Superior temporal gyrus (tissue), 1 donor: ENCODE measurements at regions not wholly inside any gene's neighbourhood (a gene's known extent, or its start where the extent isn't known, plus 50 kb on each side); places are given as distances from the start of the nearest gene placed in this dataset.
"Not testable (repeated sequence)": the region's sequence is repeated elsewhere in the genome, so short reads cannot be mapped to it uniquely, and the experiment has no call there.

Source experiments
- DNase-seq: peaks from one replicate; pipeline ENCODE4 v3.0.0-alpha.2; 2016; ENCODE audit errors: extremely low spot score

DNA sequence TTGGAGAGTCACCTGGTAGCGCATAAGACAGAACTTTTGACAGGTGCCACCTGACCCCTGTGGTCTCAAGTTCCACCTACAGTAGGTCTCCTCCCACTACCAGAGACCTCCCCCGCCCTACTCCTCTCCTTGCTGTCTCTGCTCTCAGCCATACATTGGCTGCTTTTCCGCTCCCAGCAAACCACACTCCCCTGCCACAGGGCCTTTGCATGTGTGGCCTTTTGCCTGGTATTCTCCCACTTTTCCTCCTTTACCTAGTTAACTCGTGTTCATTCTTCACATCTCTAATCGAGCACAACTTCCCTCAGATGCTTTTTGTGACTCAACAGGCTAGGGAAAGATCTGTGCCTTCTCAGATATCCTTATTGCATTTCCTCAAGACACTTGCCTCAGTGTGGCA, 218.3 kb upstream of the EEF2KMT start:
- no peak for DNase-seq

DNA sequence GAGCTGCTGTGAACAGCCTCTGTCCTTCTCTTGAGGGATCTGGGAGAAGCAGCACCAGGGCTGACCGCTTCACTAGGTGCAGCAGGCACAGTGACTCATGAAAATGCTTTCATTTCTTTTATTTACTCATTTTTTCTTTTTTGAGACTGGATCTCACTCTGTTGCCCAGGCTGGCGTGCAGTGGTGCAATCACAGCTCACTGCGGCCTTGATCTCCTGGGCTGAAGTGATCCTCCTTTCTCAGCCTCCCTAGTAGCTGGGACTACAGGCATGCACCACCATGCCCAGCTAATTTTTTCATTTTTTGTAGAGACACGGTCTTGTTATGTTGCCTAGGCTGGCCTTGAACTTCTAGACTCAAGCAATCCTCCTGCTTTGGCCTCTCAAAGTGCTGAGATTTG, 216.8 kb upstream of the EEF2KMT start:
- no peak for DNase-seq

GRCh38 chr16:5309946-5310611, 212.5 kb upstream of the EEF2KMT start:
- DNase-seq = no peak

DNA sequence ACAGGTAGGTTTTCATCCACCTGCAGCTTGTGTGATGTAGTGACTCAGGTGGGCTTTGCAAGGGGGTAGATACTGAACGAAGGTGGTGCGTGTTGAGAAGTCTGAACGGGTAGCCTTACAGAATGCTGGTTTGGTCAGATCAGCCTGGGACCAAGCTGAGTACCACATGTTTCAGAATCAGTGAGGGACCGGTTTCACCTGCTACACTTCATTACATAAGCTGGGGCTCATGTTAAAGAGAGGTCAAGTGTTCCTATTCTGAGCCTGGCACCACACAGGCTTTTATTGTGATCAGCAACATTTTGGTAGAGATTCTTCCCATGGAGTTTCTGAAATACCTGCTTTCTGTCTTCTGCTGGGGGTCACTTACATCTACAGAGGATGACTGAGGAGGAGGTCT, 207.4 kb upstream of the EEF2KMT start:
- no peak for DNase-seq

- DNase-seq = no peak
These were observed 204.9 kb upstream of the EEF2KMT start for GRCh38 chr16:5302372-5303114.

GRCh38 chr16:5298202-5298601, 200.6 kb upstream of the EEF2KMT start:
- no peak for DNase-seq

- DNase-seq = no peak
These were observed 198.6 kb upstream of the EEF2KMT start for GRCh38 chr16:5296176-5296575.

DNA sequence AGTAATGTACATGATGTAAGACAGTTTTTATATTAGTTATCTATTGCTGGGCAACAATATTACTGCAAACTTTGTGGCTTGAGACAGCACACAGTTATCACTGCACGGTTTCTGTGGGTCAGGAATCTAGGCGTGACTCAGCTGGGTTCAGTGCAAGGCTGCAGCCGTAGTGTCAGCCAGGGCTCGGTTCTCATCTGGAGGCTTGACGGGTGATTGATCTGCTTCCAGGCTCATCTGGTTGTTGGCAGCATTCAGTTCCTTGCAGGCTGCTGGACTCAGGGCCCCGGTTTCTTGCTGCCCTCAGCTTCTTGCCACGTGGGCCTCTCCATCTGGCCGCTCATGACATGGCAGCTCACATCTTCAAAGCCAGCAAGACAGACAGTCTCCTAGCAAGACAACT, 197.7 kb upstream of the EEF2KMT start:
- DNase-seq = not testable (repeated sequence)

DNA sequence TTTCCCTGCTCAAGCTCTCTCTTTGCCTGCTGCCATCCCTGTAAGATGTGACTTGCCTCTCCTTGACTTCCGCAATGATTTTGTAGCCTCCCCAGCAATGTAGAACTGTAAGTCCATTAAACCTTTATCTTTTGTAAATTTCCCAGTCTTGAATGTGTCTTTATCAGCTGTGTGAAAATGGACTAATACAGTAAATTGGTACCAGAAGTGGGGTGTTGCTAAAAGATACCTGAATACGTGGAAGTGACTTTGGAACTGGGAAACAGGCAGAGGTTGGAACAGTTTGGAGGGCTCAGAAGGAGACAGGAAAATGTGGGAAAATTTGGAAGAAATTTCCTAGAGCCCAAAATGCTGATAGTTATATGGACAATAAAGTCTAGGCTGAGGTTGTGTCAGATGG, 184.6 kb upstream of the EEF2KMT start:
- DNase-seq = not testable (repeated sequence)

- DNase-seq = no peak
These were observed 159.9 kb upstream of the EEF2KMT start for GRCh38 chr16:5257462-5257861.

GRCh38 chr16:5252791-5253190, 155.2 kb upstream of the EEF2KMT start:
- DNase-seq = peak; percentile 13

DNA sequence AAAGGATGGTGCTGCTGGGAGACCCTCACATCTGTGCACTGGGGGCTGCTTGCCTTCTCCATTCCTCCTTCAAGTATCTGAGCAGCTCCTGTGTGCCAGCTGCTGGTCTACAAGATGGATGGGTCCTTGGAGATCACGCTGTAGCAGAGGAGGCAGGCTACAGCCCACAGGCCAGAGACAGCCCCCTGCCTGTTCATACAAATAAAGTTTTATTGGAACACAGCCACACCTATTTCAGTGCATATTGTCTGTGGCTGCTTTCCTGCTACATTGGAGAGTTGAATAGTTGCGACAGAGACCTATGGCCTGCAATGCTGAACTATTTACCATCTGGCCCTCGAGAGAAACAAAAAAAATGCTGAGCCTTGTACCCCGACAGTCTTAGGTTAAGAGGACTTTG, 149.8 kb upstream of the EEF2KMT start:
- DNase-seq = not testable (repeated sequence)

DNA sequence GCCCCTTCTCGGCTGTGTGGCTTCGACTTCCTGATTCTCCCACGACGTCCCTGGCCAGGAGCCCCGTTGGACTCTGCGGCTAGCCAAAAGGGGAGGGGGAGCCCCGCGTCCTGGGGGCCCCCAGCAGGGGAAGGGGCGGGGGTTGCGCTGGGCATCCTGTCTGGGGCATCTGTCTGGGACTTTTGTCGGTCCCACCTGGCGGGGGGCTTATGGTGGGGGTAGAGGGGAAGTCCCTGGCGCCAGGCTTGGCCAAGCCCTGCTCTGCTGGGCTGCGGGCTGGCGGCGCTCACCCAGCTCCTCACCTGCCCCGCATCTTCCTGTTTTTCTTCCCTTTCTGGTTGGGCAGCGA, 142.7 kb upstream of the EEF2KMT start:
- not testable (repeated sequence) for DNase-seq

DNA sequence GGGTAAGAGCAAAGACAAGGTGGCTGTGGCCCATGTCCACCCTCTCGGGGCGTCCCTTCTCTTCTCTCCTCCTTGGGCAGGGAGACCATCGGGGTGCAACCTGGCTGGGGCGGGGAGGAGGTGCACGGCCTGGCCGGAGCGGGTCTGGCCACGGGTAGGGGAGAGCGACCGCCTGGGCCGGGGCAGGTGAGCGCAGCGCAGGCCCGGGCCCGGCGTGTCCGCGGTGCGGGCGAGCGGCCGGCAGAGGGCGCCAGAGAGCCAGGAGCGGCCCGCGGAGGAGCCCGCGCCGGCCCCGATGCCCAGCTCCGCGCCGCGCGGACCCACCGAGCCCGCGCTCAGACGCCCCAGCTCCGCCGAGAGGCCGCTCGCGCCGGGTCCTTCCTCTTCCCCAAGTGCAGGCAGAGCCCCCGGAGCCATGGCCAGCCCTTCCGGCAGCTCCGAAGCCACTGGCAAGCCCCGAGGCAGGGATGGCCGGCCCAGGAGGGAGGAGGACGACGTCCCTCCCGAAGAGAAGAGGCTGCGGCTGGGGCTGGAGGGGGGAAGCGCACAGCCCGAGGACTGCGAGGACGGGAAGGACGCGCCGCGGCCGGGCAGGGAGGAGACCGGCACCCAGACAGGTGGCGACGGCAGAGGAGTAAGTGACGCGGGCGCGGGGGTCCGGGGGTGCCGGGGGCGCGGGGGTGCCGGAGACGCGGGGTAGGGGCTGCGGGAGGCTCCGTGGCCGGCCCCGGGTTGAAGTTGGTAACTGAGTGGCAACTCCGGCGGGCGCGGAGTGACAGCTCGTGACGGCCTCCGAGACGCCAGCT, 142.1 kb upstream of the EEF2KMT start:
- not testable (repeated sequence) for DNase-seq

DNA sequence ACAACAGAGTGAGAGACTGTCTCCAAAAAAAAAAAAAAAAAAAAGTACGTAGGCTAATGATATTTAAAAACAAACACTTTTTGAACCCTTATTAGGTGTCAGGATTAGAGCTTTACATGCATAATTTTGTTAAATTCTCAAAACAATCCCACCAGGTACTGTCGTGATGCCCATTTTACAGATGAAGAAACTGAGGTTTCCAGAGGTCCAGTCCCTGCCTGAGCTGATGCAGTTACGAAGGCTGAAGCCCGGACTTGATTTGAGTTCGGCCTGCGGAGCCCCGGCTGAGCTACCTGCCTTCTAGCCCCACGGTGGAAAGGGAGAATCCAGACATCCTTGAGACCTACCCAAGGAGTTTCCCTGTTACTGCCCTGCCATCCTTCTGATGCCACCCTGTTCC, 137.5 kb upstream of the EEF2KMT start:
- no peak for DNase-seq

- DNase-seq = no peak
These were observed 136.9 kb upstream of the EEF2KMT start for GRCh38 chr16:5234295-5235050.

- DNase-seq = no peak
These were observed 133.7 kb upstream of the EEF2KMT start for GRCh38 chr16:5231246-5231759.

DNA sequence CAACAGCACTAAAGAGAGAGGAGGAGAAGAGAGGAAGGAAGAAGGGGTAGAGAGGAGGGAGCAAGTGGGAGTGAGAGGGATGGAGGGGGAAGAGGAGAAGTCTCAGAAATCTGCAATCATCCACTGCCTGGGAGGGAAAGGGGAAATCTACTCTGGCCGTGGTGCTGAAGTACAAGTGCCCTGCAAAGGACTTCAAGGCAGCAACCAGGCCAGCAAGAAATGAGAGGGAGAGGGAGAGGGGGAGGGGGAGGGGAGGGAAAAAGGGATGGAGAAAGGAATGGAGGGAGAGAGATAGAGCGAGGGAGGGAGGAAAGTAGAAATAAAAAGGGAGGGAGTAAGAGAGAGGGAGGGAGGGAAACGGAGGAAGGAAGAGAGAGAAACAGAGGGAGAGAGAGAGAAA, 130.8 kb upstream of the EEF2KMT start:
- DNase-seq = no peak

DNA sequence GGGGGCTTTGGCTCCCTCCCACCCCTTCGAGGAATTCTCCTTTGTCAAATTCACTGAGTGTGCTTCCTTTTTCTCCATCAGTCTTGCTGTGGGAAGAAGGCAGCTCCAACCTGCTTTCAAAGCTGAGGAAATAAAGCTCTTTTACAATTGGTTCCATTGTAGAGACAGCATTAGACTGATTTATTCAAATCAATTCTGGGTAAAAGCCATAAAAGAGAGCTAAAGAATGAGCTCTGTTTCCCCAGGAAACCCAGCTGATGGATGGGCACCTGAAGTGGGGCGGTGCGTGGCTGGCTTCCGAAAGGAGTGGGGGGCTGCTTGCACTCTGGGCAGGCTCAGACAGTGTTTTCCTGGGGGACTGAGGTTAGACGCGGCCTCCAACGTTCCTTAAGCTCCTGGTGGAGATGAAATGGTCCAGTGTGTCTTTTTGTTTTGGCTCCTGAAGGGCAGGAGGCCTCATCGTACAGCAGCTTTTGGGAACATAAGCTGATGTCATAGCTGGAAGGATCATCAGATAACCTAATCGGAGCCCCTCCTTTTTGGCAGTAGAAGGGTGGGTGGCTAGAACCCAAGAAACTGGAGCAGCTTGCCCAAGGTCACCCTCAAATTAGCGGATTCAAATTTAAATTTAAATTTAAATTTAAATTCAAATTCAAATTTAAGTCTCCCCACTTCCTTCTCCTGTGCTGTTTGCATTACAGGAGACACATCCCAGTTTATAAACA, 128.5 kb upstream of the EEF2KMT start:
- no peak for DNase-seq

GRCh38 chr16:5222761-5223160, 125.2 kb upstream of the EEF2KMT start:
- DNase-seq = no peak

DNA sequence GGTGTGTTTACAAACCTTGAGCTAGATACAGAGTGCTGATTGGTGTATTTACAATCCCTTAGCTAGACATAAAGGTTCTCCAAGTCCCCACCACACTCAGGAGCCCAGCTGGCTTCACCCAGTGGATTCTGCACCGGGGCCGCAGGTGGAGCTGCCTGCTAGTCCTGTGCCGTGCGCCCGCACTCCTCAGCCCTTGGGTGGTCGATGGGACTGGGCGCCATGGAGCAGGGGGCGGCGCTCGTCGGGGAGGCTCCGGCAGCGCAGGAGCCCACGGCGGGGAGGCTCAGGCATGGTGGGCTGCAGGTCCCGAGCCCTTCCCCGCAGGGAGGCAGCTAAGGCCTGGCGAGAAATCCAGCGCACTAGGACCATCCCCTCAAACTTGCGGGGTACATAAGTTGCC, 124.2 kb upstream of the EEF2KMT start:
- not testable (repeated sequence) for DNase-seq
